Liver (tissue), 8 donors: ENCODE measurements at regions not wholly inside any gene's neighbourhood (a gene's known extent, or its start where the extent isn't known, plus 50 kb on each side); places are given as distances from the start of the nearest gene placed in this dataset.

Source experiments
- DNase-seq: peaks from one replicate; pipeline ENCODE4 v3.0.0-alpha.2; 2017; ENCODE audit warnings: low spot score
- H3K27ac ChIP-seq, 2 donors: one replicate each; pipeline ENCODE4 v1.7.0; 2013; ENCODE audit warnings: inconsistent platforms in 2 of 2, low read length in 2 of 2, control low read depth in 1 of 2, low read depth in 1 of 2, mild to moderate bottlenecking in 1 of 2
- H3K27me3 ChIP-seq, 4 donors: one replicate each; pipeline versions ENCODE4 v1.6.1 to v1.7.0; 2013; ENCODE audit warnings: low read length in 3 of 4, inconsistent platforms in 1 of 4, mild to moderate bottlenecking in 1 of 4, moderate library complexity in 1 of 4; ENCODE audit not compliant: control insufficient read depth in 4 of 4, insufficient read depth in 4 of 4
- H3K36me3 ChIP-seq, 4 donors: one replicate each; pipeline versions ENCODE4 v1.6.1 to v1.7.0; 2013; ENCODE audit warnings: low read length in 3 of 4, mild to moderate bottlenecking in 3 of 4, low read depth in 1 of 4, moderate library complexity in 1 of 4; ENCODE audit not compliant: control insufficient read depth in 4 of 4, insufficient read depth in 3 of 4
- H3K4me1 ChIP-seq, 4 donors: one replicate each; pipeline versions ENCODE4 v1.6.1 to v1.7.0; 2013; ENCODE audit warnings: low read length in 3 of 4, mild to moderate bottlenecking in 3 of 4, moderate library complexity in 1 of 4; ENCODE audit not compliant: control insufficient read depth in 4 of 4, insufficient read depth in 4 of 4
- H3K4me3 ChIP-seq, 3 donors: one replicate each; pipeline versions ENCODE4 v1.6.1 to v1.7.0; 2013; ENCODE audit warnings: low read length in 3 of 3, control low read depth in 1 of 3, low read depth in 1 of 3, mild to moderate bottlenecking in 1 of 3
- H3K9ac ChIP-seq, 2 donors: one replicate each; pipeline ENCODE4 v1.7.0; 2013; ENCODE audit warnings: low read length in 2 of 2, mild to moderate bottlenecking in 2 of 2, moderate library complexity in 2 of 2, control low read depth in 1 of 2, low read depth in 1 of 2
- H3K9me3 ChIP-seq, 4 donors: one replicate each; pipeline versions ENCODE4 v1.6.1 to v1.7.0; 2013; ENCODE audit warnings: low read length in 3 of 4; ENCODE audit not compliant: control insufficient read depth in 4 of 4
- ATF3 ChIP-seq: IDR thresholded peaks from 2 replicates; pipeline ENCODE4 v1.6.1; 2016; ENCODE audit warnings: antibody characterized with exemption
- EGR1 ChIP-seq, 2 donors: IDR thresholded peaks; 2 replicates each; pipeline ENCODE4 v1.6.1; 2016 to 2018; ENCODE audit warnings: antibody characterized with exemption in 2 of 2, low read depth in 2 of 2
- FOXA1 ChIP-seq: IDR thresholded peaks from 2 replicates; pipeline ENCODE4 v1.6.1; 2016; ENCODE audit warnings: antibody characterized with exemption
- FOXA2 ChIP-seq: IDR thresholded peaks from 2 replicates; pipeline ENCODE4 v1.6.1; 2016; ENCODE audit warnings: antibody characterized with exemption
- HNF4A ChIP-seq, 2 donors: conservative IDR thresholded peaks; 2 replicates each; pipeline ENCODE4 v1.6.1; 2016; ENCODE audit warnings: antibody characterized with exemption in 2 of 2, mild to moderate bottlenecking in 2 of 2
- HNF4G ChIP-seq: IDR thresholded peaks from 2 replicates; pipeline ENCODE4 v1.6.1; 2016; ENCODE audit warnings: antibody characterized with exemption
- JUND ChIP-seq, 2 donors: IDR thresholded peaks; 2 replicates each; pipeline ENCODE4 v1.6.1; 2016; ENCODE audit warnings: antibody characterized with exemption in 2 of 2
- MAX ChIP-seq: IDR thresholded peaks from 2 replicates; pipeline ENCODE4 v1.6.1; 2016; ENCODE audit warnings: antibody characterized with exemption
- NR2F2 ChIP-seq: IDR thresholded peaks from 2 replicates; pipeline ENCODE4 v1.6.1; 2016; ENCODE audit warnings: antibody characterized with exemption
- RAD21 ChIP-seq, 2 donors: IDR thresholded peaks; 2 replicates each; pipeline ENCODE4 v1.6.1; 2016; ENCODE audit warnings: antibody characterized with exemption in 2 of 2, mild to moderate bottlenecking in 2 of 2
- RXRA ChIP-seq, 2 donors: IDR thresholded peaks; 2 replicates each; pipeline ENCODE4 v1.6.1; 2017 to 2018; ENCODE audit warnings: antibody characterized with exemption in 2 of 2, mild to moderate bottlenecking in 1 of 2
- SP1 ChIP-seq: IDR thresholded peaks from 2 replicates; pipeline ENCODE4 v1.6.1; 2018; ENCODE audit warnings: antibody characterized with exemption, mild to moderate bottlenecking
- TAF1 ChIP-seq: conservative IDR thresholded peaks from 2 replicates; pipeline ENCODE4 v1.6.1; 2016; ENCODE audit warnings: antibody characterized with exemption, mild to moderate bottlenecking
- YY1 ChIP-seq: IDR thresholded peaks from 2 replicates; pipeline ENCODE4 v1.6.1; 2016; ENCODE audit warnings: antibody characterized with exemption, mild to moderate bottlenecking
- WGBS: extraction: QIAGEN DNeasy Blood & Tissue Kit; methylation state at CpG from one replicate; pipeline ENCODE4 v1.1.7; 2013; 5-methylcytosine and 5-hydroxymethylcytosine counted together
- TF ChIP-seq, protein P1 (sequence below): fragments of 150-350 bp; IDR thresholded peaks from 2 replicates; pipeline ENCODE4 v1.5.1; 2017; ENCODE audit warnings: improper control_type of control experiment, low read depth, low read length; ENCODE audit not compliant: missing input control
- TF ChIP-seq, protein P2 (sequence below): IDR thresholded peaks from 2 replicates; pipeline ENCODE4 v1.6.1; 2016; ENCODE audit warnings: antibody characterized with exemption, mild to moderate bottlenecking
- TF ChIP-seq, protein P3 (sequence below): IDR thresholded peaks from 2 replicates; pipeline ENCODE4 v1.6.1; 2016; ENCODE audit warnings: antibody characterized with exemption
- donor health status: healthy.
- donor health status: healthy.
- donor health status: healthy.
- donor health status: healthy.
- donor health status: healthy.

DNA sequence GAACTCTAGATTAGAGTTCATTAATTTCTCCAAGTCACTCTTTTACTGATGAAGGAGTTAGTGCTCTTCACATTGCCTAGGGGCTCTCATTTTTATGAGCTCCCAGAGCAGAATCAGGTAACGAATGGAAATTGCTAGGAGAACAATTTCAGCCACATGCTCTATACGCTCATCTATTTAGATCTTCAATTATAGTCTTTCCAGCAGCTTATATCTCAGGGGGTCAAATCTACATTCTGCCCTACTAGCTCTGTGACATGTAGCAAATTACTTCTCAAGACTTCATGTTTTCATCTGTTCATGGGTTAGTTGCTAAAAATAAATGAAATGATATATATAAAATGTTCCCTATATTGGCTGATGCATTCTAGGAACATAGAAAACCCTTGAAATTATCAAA is 183.6 kb downstream of the PLPP3 start:
- H3K9me3 ChIP-seq = no peaks in the 10 kb centered on the region
- H3K4me3 ChIP-seq = no peak overlapping the region
- H3K27ac ChIP-seq = no peak overlapping the region
- no peaks in the 10 kb centered on the region for H3K4me1 ChIP-seq
- DNase-seq = no peak
- no peak overlapping the region for H3K9ac ChIP-seq
- no peaks in the 10 kb centered on the region for H3K27me3 ChIP-seq
- TF ChIP-seq MAX (no peak), YY1 (no peak), EGR1 (IDR thresholded peaks at IDR 0.05; ENCODE audit: low read depth in 2 of 2) (no peak), FOXA2 (no peak), SP1 (no peak), RAD21 (IDR thresholded peaks at IDR 0.05) (no peak), NR2F2 (no peak)
- TF ChIP-seq, protein P1, sequence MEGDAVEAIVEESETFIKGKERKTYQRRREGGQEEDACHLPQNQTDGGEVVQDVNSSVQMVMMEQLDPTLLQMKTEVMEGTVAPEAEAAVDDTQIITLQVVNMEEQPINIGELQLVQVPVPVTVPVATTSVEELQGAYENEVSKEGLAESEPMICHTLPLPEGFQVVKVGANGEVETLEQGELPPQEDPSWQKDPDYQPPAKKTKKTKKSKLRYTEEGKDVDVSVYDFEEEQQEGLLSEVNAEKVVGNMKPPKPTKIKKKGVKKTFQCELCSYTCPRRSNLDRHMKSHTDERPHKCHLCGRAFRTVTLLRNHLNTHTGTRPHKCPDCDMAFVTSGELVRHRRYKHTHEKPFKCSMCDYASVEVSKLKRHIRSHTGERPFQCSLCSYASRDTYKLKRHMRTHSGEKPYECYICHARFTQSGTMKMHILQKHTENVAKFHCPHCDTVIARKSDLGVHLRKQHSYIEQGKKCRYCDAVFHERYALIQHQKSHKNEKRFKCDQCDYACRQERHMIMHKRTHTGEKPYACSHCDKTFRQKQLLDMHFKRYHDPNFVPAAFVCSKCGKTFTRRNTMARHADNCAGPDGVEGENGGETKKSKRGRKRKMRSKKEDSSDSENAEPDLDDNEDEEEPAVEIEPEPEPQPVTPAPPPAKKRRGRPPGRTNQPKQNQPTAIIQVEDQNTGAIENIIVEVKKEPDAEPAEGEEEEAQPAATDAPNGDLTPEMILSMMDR = no peak
- TF ChIP-seq, protein P2, sequence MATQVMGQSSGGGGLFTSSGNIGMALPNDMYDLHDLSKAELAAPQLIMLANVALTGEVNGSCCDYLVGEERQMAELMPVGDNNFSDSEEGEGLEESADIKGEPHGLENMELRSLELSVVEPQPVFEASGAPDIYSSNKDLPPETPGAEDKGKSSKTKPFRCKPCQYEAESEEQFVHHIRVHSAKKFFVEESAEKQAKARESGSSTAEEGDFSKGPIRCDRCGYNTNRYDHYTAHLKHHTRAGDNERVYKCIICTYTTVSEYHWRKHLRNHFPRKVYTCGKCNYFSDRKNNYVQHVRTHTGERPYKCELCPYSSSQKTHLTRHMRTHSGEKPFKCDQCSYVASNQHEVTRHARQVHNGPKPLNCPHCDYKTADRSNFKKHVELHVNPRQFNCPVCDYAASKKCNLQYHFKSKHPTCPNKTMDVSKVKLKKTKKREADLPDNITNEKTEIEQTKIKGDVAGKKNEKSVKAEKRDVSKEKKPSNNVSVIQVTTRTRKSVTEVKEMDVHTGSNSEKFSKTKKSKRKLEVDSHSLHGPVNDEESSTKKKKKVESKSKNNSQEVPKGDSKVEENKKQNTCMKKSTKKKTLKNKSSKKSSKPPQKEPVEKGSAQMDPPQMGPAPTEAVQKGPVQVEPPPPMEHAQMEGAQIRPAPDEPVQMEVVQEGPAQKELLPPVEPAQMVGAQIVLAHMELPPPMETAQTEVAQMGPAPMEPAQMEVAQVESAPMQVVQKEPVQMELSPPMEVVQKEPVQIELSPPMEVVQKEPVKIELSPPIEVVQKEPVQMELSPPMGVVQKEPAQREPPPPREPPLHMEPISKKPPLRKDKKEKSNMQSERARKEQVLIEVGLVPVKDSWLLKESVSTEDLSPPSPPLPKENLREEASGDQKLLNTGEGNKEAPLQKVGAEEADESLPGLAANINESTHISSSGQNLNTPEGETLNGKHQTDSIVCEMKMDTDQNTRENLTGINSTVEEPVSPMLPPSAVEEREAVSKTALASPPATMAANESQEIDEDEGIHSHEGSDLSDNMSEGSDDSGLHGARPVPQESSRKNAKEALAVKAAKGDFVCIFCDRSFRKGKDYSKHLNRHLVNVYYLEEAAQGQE = no peak
- 94% methylated on average over 2 of the region's 2 CpGs for WGBS
- no peaks in the 10 kb centered on the region for H3K36me3 ChIP-seq

GRCh38 chr1:56394298-56394697 is 185.1 kb downstream of the PLPP3 start:
- H3K27me3 ChIP-seq = no peaks in the 10 kb centered on the region
- H3K4me1 ChIP-seq = no peaks in the 10 kb centered on the region
- DNase-seq = no peak
- no peak overlapping the region for H3K4me3 ChIP-seq
- TF ChIP-seq, protein P2 = no peak
- TF ChIP-seq RXRA (IDR thresholded peaks at IDR 0.05) = no peak
- no peak for TF ChIP-seq JUND (IDR thresholded peaks at IDR 0.05)
- no peak for TF ChIP-seq MAX
- TF ChIP-seq, protein P3, sequence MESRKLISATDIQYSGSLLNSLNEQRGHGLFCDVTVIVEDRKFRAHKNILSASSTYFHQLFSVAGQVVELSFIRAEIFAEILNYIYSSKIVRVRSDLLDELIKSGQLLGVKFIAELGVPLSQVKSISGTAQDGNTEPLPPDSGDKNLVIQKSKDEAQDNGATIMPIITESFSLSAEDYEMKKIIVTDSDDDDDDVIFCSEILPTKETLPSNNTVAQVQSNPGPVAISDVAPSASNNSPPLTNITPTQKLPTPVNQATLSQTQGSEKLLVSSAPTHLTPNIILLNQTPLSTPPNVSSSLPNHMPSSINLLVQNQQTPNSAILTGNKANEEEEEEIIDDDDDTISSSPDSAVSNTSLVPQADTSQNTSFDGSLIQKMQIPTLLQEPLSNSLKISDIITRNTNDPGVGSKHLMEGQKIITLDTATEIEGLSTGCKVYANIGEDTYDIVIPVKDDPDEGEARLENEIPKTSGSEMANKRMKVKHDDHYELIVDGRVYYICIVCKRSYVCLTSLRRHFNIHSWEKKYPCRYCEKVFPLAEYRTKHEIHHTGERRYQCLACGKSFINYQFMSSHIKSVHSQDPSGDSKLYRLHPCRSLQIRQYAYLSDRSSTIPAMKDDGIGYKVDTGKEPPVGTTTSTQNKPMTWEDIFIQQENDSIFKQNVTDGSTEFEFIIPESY = no peak
- TF ChIP-seq SP1 = no peak
- no peak for TF ChIP-seq HNF4G
- TF ChIP-seq FOXA1 = no peak
- no peak for TF ChIP-seq ATF3
- TF ChIP-seq HNF4A (conservative IDR thresholded peaks at IDR 0.05) = no peak
- TF ChIP-seq RAD21 (IDR thresholded peaks at IDR 0.05) = no peak
- TF ChIP-seq TAF1 = no peak
- no peak for TF ChIP-seq NR2F2
- H3K9me3 ChIP-seq = no peaks in the 10 kb centered on the region
- no peaks in the 10 kb centered on the region for H3K36me3 ChIP-seq
- no peak overlapping the region for H3K27ac ChIP-seq
- H3K9ac ChIP-seq = no peak overlapping the region
- 93% methylated on average over 6 of the region's 6 CpGs for WGBS
